GM21381 (cell line): ENCODE measurements at regions not wholly inside any gene's neighbourhood (a gene's known extent, or its start where the extent isn't known, plus 50 kb on each side); places are given as distances from the start of the nearest gene placed in this dataset.
"Not testable (repeated sequence)": the region's sequence is repeated elsewhere in the genome, so short reads cannot be mapped to it uniquely, and the experiment has no call there.

Source experiments
- ATAC-seq: cut with Tn5 transposase; IDR thresholded peaks from one replicate; pipeline ENCODE4 v1.9.1; 2021; ENCODE audit warnings: mild to moderate bottlenecking, moderate library complexity; ENCODE audit not compliant: unreplicated experiment

DNA sequence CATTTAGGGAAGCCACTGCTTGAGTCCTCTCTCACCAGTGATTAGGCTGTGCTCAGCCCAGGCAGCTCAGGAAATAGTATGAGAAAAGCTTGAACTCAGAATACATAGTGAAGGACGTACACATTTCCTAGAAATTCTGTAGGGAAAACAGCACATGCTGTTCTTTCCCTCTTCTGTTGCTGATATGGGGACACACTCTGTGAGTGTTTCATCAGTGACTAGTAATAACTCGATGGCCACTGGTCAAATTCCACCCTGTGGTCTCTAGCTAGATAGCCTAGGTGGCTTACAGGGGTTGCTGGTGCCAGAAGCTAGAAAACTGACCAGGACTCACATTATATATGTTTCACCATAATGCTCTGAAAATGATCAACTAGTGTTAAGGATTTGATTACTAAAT, 259.8 kb upstream of the SOX4 start:
- ATAC-seq = no peak

DNA sequence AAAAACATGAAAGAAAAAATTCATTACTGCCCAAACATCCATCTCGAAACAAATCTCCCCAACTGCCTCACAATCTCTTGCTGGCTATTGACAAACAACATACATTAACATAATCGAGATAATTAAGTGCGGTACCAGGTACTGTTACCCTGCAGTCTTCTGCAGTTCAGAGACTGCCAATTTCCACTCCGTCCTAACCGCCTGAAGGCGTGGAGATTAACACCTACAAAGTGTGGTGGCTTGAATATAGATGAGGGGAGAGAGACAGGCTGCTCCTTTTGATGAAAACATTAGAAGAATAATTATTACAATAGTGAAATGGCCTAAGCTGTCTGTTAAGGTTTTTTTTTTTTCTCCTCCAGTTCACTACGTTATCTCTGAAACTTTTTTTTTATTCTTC, 258.9 kb upstream of the SOX4 start:
- ATAC-seq = no peak

DNA sequence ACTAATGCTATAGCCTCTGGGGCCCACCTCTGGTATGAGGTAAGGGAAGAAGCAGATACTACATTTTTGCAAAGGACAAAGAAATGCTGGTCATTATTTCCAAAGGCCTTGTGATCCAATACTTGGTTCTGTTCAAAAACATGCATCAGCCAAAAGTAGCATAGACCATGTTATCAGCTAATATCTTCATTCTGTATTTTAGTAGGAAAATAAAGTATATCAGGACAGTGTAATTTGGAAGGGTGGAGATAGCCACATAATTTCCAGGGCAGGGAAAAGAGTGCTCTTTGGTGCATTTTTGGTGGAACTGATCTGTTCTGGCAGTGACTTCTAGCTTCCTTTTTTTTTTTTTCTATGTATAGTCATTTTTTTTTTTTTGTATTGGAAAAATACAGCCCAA, 258.0 kb upstream of the SOX4 start:
- ATAC-seq = no peak

DNA sequence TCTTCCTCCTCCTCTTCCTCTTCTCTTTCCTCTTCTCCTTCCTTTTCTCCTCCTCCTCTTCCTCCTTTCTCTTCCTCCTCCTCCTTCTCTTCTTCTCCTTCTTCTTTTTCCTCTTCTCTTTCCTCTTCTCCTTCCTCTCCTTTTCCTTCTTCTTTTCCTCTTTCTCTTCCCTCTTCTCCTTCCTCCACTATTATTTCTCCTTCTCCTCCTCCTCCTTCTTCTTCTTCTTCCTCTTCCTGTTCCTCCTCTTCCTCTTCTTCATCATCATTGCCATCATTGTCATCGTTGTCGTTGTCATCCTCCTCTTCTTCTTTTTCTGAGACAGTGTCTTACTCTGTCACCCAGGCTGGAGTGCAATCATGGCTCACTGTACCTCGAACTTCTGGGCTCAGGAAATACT, 256.3 kb upstream of the SOX4 start:
- ATAC-seq = no peak

DNA sequence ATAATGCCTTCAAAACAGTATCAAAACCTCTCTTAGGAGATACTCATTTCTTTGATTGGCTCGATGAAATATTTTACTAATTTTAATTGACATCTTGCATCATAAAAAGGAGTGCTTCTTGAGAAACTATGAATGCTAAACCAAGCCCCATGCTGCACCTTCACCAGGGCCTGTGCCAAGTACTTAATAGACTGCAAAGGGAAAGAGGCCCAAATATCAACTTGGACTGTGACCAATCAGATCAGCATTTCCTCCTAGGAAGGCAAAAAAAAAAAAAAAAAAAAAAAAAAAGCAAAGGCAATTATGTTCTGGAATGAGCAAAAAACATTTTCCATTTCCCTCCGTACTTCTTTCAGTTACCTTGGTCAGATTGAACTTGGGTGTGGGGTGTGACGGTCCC, 253.0 kb upstream of the SOX4 start:
- ATAC-seq = no peak

DNA sequence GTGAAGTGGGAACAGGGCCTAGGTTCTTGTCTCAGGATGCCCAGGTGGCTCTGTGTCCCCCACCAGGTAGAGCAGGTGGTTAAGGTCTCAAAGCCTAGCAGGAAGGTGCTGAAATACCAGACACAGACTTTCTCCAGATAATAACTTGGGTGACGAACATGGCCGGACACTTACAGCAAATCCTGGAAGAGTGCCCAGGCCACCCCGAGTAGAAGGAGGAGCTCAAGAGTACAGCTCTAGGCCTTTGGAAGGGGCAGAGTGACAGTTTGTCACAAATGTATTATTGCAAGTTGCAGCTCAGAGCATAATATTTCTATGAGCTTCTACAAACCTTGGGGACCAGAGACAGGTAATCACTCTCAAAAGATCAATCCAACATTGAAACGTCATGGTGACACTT, 251.6 kb upstream of the SOX4 start:
- ATAC-seq = no peak

DNA sequence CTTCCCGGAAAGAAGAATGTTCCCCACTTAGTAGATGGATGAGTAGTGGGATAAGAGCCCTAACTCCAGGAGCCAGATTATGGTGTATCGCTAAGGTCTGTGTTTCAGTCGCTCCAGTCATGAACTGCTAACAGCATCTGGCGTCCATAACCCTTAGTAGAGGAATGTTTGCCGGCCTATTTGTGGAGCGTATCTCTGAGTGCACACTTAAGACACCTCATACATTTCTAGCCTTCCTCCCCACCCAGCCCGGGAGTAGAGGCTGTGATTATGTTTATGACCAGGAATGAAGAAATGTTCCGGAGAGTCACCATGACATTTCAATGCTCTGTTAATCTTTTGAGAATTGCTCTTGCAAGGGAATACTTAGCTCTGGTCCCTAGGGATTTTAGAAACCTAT, 251.1 kb upstream of the SOX4 start:
- ATAC-seq = no peak

DNA sequence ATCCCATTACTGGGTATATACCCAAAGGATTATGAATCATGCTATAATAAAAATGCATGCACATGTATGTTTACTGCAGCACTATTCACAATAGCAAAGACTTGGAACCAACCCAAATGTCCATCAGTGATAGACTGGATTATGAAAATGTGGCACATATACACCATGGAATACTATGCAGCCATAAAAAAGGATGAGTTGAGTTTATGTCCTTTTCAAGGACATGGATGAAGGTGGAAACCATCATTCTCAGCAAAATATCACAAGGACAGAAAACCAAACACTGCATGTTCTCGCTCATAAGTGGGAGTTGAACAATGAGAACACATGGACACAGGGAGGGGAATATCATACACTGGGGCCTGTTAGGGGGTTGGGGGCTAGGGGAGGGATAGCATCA, 247.8 kb upstream of the SOX4 start:
- not testable (repeated sequence) for ATAC-seq

DNA sequence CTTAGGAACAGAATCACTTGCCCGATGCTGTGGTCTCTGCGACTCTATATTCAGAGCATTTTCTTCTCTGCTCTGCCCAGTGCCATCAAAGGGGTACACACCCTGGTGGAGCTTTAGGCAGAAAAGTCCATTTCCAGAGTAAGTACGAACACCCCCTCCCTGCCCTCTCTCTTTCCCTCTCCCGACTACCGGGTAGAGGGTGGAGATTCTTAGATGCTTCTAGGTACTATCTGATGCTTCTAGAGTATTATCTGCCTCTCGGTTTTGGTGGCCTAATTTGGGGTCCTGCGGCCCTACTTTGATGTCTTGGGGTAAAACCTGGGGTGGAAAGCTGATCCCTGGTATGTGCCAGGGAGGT, 245.4 kb upstream of the SOX4 start:
- no peak for ATAC-seq

DNA sequence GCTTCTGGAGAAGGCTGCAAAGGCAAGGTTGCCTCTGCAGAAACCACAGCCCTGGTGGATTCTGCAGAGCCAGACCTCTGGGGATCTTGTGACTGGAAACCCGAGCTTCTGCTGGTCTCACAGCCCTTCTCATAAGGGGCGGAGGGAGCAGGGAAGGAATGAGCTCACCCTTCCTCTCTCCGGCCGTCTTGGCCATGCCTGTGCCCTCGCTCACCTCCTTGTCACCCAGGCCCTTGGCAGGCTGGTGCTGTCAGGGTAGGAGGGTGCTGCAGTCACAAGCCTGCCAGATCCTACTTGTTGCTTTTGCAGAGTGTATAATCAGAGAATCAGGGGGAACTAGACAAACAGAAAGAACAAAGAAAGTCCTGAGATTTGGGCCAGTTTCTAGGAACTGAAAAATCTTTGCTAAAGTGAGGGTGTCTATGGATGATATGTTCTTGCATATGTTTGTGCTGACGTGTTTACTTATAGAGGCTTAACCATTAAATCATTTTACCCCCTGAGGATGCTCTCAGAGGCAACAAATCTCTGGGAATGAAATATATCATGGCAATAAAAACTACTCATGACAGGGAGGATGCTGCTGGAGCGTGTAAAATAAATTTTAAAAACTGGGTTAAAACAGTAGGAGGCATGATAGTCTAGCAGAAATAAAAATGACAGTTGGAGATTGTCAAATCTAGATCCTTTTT, 244.9 kb upstream of the SOX4 start:
- ATAC-seq = no peak

DNA sequence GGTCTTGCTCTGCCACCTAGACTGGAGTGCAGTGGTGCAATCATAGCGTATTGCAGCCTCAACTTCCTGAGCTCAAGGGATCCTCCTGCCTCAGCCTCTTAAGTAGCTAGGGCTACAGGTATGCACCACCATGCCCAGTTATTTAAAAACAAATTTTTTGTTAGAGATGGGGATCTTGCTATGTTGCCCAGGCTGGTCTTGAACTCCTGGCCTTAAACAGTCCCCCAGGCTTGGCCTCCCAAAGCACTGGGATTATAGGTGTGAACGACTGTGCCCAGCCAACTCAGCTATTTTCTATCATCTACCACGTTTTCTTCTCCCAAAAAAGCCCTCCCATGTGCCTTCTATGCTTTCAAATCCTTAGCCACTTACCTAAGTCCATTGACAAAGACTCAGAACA, 243.7 kb upstream of the SOX4 start:
- ATAC-seq = no peak

DNA sequence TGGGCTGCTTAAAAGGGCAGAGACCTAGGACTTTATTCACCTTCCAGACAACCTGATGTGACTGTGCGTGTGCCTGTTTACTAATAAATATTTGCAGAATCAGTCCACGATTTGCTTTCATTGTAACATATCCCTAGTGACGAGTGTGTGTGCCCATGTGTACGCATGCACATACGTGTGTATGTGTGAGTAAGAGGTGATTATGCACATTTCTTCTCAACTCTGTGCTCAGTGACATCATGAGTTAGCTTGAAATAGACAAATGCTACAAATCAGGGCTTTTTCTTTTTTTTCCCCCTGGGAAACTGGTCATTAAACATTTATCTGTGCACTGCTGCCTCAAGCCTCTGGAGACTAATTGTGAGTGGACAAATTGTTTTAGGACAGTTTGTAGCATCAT, 242.6 kb upstream of the SOX4 start:
- no peak for ATAC-seq

DNA sequence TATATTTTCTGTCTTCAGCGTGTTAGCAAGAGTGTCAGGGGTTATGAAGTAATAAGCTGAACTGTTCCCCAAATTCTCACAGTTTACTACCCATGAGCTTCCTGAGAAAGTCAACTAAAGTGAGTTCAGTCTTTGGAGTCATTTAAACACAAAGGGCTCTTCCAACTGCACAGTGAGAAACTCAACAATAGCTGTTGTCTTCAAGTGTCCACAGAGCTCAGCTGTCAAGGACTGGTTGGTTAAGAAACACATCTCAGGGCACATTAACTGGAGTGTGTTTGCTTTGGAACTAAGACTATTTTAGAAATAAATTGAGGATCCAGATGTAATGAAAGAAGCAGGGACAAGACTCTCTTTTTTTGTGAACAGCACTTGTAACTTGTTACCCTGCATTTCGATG, 241.4 kb upstream of the SOX4 start:
- ATAC-seq = no peak

DNA sequence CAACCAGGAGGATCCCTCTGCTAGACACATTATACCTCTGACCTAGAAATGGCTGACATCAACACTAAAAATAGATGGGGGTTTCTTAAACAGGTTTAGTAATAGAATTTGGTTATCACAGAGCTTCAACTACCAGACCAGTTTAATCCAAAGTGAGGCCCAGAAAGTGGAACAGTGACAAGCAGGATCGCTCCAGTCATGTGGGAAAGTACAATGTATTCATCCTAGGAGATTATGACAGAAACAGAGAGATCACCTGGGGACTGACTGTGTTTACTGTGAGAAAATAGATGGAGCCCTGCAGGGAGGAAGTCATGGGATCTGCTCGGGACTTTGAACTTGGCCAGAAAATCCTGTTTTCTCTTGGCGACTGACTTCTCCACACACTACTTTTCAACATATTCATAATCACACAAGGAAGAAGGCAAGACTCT, 238.7 kb upstream of the SOX4 start:
- no peak for ATAC-seq

DNA sequence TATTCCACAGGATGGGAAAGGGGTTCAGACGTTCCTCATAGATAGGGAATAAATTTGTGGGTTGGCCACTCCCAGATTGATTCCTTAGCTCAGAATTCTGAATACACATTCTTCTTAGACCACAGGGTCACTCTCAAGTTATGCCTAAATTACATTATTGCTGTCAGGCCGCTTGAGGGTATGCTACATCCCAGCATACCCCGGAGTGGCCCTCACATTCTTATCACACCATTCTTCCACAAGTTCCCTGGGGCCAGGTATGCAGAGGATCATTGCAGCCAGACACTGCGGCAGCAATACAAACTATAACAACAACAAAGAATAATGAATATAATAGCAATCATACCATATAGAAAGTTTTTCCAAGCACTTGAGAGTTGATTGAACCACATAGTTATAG, 237.9 kb upstream of the SOX4 start:
- ATAC-seq = no peak

DNA sequence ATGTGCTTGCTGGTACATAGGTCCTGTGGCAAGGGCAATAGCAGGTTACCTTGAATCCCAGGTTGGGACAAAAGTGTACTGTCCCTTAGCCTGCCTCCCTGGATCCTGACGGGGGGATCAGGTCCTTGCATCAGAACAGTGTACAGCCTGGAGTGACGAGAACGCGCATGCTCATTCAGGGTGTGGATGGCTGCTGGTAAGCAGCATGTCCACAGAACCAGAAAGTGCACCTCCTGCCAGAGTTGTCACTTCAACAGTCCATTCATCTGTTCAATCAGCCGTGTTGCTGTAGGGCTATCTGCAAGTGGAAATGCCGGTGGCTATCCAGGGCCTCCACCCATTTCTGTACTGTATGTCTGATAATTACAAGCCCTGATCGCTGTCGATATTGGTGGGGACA, 236.3 kb upstream of the SOX4 start:
- ATAC-seq = no peak

DNA sequence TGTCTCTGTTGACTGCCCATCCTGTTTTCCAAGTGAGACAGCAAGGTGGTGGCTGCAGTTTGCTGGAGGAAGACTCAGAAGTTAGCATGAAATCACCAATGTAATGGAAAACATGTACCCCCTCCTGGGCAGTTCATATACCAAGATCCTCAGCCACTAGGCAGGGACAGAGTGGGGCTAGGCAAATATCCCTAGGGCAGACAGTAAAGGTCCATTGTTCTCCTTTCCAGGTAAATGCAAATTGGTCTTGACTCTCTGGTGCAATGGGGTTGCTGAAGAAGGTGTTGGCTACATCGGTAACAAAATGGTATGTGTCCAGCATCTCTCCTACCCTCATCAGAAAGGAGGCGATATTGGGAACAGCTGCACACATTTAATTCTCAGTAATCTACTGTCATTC, 233.6 kb upstream of the SOX4 start:
- ATAC-seq = no peak

DNA sequence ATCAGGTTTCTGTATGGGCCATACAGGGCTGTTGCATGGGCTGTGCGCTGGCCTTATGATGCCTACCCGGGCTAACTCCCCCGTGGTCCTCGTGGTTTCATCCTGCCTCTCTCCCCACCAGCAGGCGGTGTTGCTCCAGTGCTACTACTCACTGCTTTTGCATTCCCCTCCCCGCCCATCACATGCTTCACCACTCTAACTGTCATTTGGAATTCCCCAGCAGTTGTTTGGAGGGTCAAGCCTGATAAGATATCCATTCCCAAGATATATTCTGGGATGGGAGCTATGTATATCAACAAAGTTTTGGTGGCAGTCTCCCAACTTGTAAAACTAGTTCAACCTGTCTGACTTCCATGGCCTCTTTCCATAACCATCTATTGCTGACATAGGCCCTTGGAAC, 233.2 kb upstream of the SOX4 start:
- no peak for ATAC-seq

DNA sequence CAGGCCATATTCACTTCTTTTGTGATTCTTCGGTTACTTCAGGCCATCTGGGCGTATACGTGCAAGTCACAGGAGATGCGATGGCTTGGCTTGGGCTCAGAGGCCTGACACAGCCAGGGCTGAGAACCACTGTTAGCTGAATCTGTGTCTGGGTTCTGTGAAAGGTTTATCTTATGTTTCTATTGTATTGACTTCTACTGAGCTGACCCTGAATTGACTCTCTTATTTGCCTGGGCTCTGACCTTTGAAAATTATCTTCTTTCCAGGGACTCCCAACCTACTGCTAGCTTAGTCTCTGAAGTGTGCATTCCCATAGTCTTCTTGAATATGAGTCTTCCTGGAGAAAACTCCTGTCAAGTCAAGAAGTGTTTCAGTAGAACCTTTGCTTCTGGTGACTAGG, 226.4 kb upstream of the SOX4 start:
- ATAC-seq = no peak

DNA sequence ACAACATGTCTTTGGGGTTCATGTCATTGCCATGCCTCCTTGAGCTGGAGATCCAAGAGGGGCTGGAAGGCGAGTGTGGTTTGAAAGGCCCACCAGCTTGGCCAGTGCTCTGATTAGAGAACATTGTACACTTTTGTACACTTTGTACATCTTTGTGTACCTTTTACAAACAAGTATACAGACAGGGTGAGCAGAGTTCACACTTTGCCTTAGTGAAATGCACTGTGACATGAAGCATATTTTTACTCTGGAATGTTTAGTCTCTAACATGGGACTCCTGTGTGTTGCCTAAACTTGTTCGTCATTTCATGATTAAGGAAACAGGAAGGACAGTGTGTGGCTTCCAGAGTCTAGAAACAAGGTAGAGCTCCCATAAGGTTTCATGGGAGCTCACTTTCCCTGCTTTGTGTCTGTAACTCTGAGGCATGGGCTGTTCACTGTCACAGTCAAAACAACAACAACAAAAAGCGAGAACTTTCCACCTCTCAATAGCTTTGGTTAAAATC, 225.8 kb upstream of the SOX4 start:
- no peak for ATAC-seq

DNA sequence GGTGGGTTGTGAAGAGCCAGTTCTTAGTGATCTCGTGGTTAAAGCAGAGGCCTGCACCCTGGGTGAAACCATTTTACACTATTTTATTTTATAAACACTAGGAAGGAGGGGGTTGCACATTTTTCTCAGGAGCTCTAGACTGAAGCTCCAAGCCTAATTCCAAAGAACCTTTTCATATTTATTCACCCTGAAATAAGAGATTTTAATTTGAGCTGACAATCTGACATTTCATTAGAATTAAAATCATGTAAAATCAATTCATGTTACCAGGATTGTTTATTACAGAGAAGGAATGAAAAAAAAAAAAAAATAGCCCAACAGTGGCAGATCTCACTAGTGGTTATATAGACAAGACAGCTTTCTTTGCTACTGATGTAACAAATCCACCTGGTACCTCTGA, 222.5 kb upstream of the SOX4 start:
- ATAC-seq = no peak

DNA sequence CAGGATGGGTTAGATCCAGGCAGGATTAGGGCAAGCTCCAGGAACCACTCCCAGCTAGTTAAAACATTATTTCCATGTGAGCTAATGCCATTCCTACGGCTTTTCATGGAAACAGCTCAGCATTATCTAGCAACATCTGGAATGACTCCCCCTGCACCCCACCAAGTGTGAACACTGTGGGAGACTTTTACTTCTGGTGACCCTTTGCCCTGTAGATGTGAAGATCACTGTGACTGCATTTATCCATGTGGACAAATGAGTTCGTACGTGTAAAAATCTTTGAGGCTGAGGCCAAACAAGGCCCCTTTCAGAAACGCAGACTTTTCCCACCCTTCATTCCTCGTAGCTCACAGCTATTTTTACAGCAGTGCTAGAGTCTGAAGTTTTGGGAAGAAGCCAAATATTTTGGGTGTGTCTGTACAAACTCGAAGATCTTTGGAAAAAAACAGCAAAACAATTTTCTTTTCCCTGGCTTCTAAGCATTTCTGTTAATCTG, 221.8 kb upstream of the SOX4 start:
- no peak for ATAC-seq
